Activated naive CD4-positive, alpha-beta T cell treated with anti-CD3 and anti-CD28 coated beads, Interleukin-2, amount 50 U/mL, for 72 hours (primary cell): ENCODE measurements at regions not wholly inside any gene's neighbourhood (a gene's known extent, or its start where the extent isn't known, plus 50 kb on each side); places are given as distances from the start of the nearest gene placed in this dataset.

Experiments used
- ATAC-seq, 2 donors: fragments of 150-1000 bp; cut with Tn5 transposase; 2 replicates each; pipeline ENCODE4 v1.10.0; 2021; ENCODE audit warnings: mild to moderate bottlenecking in 2 of 2, moderate library complexity in 2 of 2
- DNase-seq, 2 donors: peaks; one replicate each; pipeline ENCODE4 v3.0.0; 2021 to 2022; ENCODE audit warnings: low spot score in 2 of 2
- H3K27ac Mint-ChIP-seq, 2 donors: one replicate each; pipeline ENCODE4 v1.8.0; 2022; ENCODE audit warnings: mild to moderate bottlenecking in 2 of 2, mixed read lengths in 2 of 2
- H3K36me3 Mint-ChIP-seq, 2 donors: one replicate each; pipeline ENCODE4 v1.8.0; 2022; ENCODE audit warnings: mixed read lengths in 2 of 2
- H3K9me3 Mint-ChIP-seq, 2 donors: one replicate each; pipeline ENCODE4 v1.8.0; 2022; ENCODE audit warnings: mixed read lengths in 2 of 2

DNA sequence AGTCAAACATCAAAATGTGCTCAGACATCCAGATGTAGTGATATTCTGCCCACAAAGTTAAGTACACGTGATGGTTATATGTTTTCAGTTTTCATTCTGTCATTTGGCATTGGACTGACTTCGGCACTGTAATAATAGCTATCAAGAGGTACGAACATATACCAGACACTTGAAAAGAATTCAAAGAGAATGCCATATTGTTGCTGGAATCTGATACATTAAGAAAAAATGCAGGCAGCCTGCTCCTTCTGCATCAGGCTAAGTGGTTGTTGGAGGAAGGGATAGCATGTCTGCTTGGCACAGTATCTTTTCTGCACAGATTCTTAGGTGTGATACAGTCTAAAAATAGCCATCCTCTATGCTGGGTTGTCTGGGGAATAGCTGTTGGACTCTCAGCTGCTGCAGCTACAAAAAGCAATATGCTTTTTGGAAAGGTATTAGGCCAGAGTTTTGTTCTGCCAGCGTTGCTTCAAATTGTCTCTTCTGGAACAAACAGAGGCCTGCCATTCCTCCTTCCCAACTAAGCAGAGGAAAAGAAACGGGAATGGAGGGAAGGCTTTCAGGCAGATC lies 892.6 kb downstream of the TBC1D22A start:
- peaks cover 0 to 5% of the 10 kb centered on the region in 2 donors for H3K36me3 Mint-ChIP-seq
- ATAC-seq = no peak
- H3K27ac Mint-ChIP-seq = no peak overlapping the region

DNA sequence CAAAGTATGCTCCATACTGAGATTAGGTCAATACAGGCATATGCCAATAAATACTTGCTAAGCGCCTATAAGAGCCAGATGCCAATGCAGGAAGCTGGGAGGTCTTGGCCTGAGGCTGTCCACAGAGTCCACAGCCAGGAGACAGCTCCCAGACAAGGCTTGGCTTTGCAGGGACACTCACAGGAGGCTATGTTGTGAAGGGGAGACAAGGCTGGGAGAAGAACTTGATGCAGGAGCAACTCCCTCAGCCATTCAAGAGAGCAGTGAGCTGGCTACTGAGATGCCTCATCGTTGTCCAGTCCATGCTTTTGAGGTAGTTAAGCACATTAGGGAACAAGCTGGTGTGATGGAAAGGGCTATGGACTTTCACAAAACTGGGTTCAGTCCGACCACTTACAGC lies 891.5 kb downstream of the TBC1D22A start:
- ATAC-seq = no peak
- Mint-ChIP-seq H3K9me3 (peaks cover 5 to 13% of the 10 kb centered on the region in 2 donors), H3K36me3 (peaks cover 0 to 5% of the 10 kb centered on the region in 2 donors), H3K27ac (no peak overlapping the region)
- no peak for DNase-seq

More for the DNA sequence above, 892.6 kb downstream of the TBC1D22A start:
- DNase-seq = no peak
- peaks cover 5 to 13% of the 10 kb centered on the region in 2 donors for H3K9me3 Mint-ChIP-seq

DNA sequence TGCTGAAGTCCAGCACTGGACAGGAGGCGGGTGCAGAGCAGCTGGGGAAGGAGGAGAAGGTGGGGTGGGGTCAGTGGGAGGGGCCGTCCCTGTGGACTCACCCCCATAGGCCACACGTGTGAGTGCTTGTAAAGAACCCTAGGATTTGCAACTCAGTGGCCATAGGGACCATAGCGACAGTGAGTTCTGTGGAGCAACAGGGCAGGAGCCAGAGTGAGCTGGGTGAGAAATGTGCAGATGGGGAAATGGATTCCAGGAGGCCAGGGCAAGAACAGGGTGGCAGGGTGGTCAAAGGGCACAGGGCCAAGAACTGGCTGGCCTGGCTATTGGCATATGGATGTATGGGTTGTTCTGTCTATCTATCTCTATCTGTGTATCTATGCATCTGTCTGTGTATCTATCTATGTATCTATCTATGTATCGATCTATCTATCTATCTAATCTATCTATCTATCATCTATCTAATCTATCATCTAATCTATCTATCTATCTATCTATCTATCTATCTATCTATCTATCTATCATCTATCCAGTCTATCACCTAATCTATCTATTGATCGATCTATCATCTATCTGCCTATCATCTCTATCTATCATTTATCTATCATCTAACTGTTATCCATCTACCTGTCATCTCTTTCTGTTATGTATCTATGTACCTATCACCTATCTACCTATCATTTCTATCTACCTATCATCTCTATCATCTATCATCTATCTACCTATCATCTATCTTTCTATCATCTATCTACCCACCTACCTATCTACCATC lies 889.0 kb downstream of the TBC1D22A start:
- H3K36me3 Mint-ChIP-seq = peaks cover 0 to 5% of the 10 kb centered on the region in 2 donors
- ATAC-seq (no peak), DNase-seq (no peak)
- no peak overlapping the region for H3K27ac Mint-ChIP-seq
- H3K9me3 Mint-ChIP-seq = peaks cover 5 to 13% of the 10 kb centered on the region in 2 donors

DNA sequence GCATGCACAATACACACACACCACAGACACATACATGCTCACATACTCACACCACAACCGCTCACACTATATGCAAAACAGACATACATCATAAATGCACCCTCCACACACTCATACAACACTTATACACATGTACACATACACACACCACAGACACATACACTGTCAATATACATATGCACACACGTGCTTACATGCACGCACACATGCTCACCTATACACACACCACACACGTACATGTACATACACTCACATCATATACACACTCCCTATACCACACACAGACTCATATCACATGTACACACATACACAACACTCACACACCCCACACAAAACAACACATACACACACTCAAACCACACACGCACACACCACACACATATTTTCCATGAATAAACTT lies 885.3 kb downstream of the TBC1D22A start:
- ATAC-seq (no peak), DNase-seq (no peak)
- Mint-ChIP-seq H3K9me3 (peaks cover 0 to 8% of the 10 kb centered on the region in 2 donors), H3K36me3 (peaks cover 0 to 9% of the 10 kb centered on the region in 2 donors), H3K27ac (no peak overlapping the region)

DNA sequence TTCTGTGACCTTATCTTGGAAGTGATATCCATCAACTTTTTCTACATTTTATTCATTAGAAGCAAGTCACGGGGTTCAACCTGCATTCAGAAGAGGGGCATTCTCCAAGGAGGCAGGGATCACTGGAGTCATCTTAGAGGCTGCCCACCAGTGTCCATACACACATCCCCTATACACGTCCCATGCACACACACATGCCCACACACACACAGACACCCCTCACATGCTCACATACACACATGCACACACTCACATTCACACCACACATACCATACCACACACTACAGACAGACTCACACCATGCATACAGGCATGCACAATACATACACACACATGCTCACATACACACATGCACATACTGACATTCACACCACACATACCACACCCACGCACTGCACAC lies 884.7 kb downstream of the TBC1D22A start:
- Mint-ChIP-seq H3K27ac (no peak overlapping the region), H3K36me3 (peaks cover 0 to 5% of the 10 kb centered on the region in 2 donors), H3K9me3 (peaks cover 0 to 4% of the 10 kb centered on the region in 2 donors)
- no peak for DNase-seq
- ATAC-seq = no peak

DNA sequence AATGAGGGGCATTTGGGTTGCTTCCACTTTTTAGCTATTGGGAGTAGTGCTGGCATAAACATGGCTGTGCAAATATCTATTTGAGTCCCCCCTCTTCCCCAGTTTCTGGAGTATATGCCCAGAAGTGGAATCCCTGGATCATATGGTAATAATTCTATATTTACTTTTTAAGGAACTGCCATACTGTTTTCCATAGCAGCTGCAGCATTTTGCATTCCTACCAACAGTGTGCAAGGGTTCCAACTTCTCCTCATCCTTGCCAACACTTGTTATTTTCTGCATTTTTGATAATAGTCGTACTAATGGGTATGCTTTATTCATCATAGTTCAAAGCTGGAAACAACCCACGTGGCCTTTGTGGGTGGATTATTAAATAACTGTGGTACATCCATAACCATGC lies 883.5 kb downstream of the TBC1D22A start:
- Mint-ChIP-seq H3K9me3 (peaks cover 3 to 4% of the 10 kb centered on the region in 2 donors), H3K27ac (no peak overlapping the region), H3K36me3 (peaks cover 0 to 5% of the 10 kb centered on the region in 2 donors)
- no peak for DNase-seq
- no peak for ATAC-seq

DNA sequence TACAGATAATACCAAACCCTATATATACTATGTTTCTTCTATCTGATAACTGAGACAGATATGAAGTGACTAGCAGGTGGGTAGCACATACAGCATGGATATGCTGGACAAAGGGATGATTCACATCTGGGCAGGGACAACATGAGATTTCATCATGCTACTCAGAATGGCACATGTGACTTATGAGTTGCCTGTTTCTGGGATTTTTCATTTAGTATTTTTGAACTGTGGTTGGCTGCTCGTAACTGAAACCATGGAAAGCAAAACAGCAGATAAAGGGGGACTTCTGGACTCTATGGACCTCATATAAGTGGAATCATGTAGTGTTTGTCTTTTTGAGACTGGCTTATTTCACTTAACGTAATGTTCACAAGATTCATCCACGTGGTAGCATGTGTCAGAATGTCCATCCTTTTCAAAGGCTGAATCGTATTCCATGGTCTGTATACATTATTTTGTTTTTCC lies 883.0 kb downstream of the TBC1D22A start:
- Mint-ChIP-seq H3K36me3 (peaks cover 0 to 5% of the 10 kb centered on the region in 2 donors), H3K27ac (no peak overlapping the region), H3K9me3 (peaks cover 3 to 4% of the 10 kb centered on the region in 2 donors)
- DNase-seq = no peak
- no peak for ATAC-seq

DNA sequence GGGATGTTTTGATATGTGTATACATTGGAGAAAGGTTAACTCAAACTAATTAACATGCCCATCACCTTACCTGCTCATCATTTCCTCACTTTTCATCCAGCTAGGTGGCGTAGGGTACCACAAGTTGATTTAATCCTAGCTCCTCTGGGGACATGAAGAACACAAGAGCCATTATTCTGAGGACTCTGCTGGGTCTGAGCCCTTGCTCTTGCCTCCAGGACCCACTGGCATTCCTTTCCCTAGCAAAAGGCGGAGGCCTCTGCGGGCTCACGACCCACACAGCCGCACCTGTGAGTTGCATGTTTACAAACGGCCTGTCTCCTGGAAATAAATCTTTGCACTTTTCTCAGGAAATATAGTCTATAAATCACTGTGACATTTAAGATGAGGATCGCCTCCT lies 871.9 kb downstream of the TBC1D22A start:
- Mint-ChIP-seq H3K36me3 (peaks cover 8 to 12% of the 10 kb centered on the region in 2 donors), H3K9me3 (peaks cover 13 to 14% of the 10 kb centered on the region in 2 donors), H3K27ac (no peak overlapping the region)
- DNase-seq (no peak), ATAC-seq (no peak)

DNA sequence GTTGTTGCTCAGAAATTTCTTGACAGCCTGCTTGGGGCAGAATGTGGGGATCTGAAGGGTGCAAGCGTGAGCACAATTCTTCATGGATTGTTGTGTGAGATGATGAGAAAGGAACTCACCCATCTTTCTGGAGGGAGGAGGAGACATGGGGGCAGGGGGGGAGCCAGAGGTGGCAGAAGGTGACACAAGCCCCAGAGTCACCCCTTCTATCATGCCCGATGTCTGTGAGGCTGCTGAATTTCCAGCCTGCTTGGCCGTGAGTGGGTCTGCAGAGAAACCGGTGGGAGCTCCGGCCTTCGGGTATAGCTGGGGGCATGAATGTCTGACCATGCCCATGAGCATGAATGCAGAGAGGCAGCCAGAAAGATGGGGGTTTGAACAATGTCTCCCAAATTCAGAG lies 870.7 kb downstream of the TBC1D22A start:
- Mint-ChIP-seq H3K9me3 (peaks cover 9% of the 10 kb centered on the region in 2 donors), H3K36me3 (peaks cover 8% of the 10 kb centered on the region in 2 donors), H3K27ac (no peak overlapping the region)
- DNase-seq (no peak), ATAC-seq (no peak)

DNA sequence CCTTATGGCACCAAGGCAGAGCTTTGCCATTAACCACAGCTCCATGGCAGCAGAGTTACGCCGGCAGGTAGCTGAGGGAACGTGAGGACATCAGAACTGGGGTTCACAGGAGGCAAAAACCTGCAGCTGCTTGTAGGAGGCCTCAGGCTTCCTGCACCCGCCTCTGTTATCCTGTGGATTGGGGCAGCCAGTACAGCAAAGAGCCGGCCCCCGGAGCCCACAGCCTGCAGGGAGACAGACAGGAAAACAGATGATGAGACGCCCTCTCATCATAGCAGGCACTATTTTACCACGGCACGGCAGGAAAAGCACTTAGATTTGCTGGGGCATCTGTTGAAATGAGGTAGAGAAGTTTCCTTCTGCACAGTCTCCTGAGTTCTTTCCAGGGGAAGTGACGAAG lies 870.3 kb downstream of the TBC1D22A start:
- H3K36me3 Mint-ChIP-seq = peaks cover 5 to 8% of the 10 kb centered on the region in 2 donors
- DNase-seq (no peak), ATAC-seq (no peak)
- H3K27ac Mint-ChIP-seq = no peak overlapping the region
- peaks cover 5 to 6% of the 10 kb centered on the region in 2 donors for H3K9me3 Mint-ChIP-seq

DNA sequence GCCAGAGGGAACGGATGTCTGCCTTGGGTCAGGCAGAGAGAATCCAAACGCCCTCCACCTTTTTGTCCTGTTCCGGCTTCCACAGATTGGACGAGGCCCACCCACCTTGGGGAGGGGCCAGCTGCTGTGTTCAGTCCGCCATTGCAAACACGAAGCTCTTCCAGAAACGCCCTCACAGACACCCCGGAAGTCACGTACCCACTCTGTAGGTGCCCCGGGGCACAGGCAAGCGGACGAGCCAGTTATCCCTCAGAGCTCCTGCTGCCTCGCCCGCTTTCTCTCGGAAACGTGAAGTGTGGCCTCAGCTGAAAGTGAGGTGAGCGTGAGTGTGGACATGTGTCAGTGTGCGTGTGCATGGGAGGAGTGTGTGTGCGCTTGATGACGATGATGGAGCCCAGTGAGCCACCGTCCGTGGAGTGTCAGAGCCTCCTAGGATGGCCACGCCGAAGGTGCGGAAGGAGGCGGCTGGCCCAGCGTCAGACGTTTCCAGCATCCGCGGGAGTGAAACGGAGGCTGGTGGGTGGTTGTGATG lies 869.2 kb downstream of the TBC1D22A start:
- H3K9me3 Mint-ChIP-seq = peaks cover 0 to 2% of the 10 kb centered on the region in 2 donors
- no peak overlapping the region for H3K27ac Mint-ChIP-seq
- H3K36me3 Mint-ChIP-seq = no peaks in the 10 kb centered on the region
- DNase-seq (no peak), ATAC-seq (no peak)

DNA sequence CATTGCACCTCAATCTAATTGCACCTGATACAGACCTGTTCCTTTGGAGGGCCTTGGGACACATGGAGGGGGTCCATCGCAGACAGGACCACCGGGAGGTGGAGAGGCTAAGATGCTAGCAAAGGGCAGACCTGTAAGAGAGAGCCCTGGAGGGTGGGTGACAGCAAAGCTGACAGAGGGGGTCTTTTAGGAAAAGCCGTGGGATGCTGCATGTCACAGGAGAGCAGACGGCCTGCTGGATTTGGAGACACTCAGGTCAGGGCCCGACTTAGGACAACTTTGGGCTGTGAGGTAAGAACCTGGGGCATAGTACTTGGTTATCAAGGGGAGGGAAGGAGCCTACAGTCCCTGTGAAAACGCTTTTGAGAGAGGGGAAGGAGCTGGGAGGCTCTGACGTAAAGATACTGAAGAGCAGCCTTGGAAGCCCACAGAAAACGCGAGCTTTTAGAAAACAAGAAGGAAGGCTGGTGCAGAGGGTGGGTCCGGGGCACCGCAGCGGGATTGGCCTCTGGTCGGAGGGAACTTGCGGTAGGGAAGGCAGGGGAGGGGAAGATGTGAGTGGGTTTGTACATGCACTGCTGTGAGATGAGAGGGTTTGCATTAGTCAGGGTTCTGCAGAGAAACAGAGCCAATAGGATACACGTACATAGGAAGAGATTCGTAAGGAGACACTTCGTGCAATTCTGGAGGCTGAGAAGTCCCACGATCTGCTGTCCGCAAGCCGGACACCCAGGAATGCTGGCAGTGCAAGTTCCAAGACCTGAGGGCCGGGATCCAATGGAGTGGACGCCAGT lies 868.5 kb downstream of the TBC1D22A start:
- Mint-ChIP-seq H3K36me3 (no peaks in the 10 kb centered on the region), H3K9me3 (peaks cover 0 to 2% of the 10 kb centered on the region in 2 donors)
- ATAC-seq = no peak

DNA sequence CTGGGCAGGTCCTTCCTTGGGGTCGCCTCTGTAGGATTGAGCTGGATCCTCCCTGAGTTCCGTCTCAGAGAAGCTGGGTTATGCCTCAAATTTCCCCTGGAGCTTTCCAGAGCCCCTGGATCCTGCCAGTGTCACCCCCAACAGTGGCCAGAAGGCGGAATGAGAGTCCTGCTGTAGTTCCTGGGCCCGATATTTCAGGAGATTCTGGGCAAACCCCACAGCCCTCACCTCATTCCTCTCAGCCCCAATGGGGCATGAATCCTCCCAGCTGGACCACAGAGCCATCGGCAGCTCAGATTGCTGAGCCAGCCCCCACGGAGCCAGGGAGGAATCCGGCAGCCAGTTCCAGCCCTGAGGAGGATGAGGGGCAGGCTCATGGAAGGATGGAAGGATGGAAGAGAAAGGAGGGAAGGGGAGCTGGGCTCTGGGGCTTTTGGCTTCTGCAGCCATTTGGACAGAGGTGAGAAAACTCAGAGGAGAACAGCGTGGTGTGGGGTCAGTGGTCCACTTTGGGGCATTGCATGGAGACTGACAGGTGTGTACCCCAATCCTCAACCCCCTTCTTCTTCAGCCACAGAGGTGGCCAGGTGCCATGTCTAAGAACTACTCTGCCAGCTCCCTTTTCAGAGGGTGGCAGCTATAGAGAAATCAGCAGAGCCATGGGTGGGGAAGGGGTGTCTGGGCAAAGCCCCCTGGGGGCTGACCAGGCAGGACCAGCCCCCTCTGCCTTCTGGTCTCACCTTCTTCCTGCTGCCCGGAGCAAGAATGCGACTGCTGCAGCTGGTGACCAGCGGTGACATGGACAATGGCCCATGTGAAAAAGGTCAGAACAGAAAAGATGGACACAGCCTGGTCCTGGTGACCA lies 867.6 kb downstream of the TBC1D22A start:
- Mint-ChIP-seq H3K9me3 (no peaks in the 10 kb centered on the region), H3K27ac (no peak overlapping the region), H3K36me3 (no peaks in the 10 kb centered on the region)
- DNase-seq (no peak), ATAC-seq (no peak)

More for the DNA sequence above, 868.5 kb downstream of the TBC1D22A start:
- DNase-seq = no peak
- H3K27ac Mint-ChIP-seq = no peak overlapping the region

DNA sequence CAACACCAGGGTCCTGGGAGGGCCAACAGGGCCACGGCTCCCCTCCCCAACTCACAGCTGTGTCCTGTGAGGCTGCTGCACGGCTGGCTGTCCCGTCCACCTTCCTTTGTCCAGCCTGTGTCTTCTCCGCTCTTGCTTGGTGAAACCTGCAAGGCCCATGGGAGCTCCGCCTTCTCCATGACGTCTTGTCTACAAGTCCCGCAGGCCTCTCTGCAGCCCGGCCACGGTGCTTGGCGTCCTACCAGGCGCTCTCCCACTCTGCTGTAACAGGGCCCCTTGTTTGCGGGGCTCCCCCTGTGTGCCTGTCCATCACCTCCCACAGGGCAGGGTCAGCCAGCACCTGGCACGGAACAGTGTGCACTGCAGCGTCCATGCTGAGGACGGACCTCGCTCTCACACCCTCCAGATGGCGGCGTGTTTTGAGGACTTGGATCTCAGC lies 866.8 kb downstream of the TBC1D22A start:
- DNase-seq = no peak
- no peak overlapping the region for H3K27ac Mint-ChIP-seq
- no peaks in the 10 kb centered on the region for H3K36me3 Mint-ChIP-seq
- no peak for ATAC-seq
- no peaks in the 10 kb centered on the region for H3K9me3 Mint-ChIP-seq

DNA sequence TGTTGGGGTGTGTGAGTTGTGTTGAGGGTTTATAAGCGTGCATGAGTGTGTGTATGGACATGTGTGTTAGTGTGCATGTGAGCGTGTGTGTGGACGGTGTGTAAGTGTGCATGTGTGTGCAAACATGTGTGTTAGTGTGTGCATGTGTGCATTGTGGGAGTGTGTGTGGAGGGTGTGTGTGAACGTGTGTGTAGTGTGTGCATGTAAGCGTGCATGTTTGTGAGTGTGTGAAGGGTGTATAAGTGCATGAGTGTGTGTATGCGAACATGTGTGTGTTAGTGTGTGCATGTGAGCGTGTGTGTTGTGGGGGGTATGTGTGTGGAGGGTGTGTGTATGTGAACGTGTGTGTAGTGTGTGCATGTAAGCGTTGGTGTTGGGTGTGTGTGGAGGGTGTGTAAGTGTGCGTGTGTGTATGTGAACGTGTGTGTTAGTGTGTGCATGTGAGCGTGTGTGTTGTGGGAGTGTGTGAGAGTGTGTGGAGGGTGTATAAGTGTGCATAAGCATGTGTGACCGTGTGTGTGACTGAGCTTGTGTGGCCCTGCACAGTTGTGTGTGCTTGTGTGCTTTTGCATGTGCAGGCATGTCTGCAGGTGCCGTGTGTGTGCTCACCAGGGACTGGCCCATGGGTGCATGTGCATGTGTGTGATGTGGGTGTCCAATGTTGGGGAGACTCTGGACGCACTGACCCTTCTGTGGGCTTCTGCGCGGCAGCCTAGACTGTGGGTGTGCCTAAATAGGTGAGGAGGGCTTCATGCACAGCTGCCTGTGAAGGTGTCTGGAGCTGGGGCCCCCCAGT lies 866.2 kb downstream of the TBC1D22A start:
- no peaks in the 10 kb centered on the region for H3K9me3 Mint-ChIP-seq
- no peak overlapping the region for H3K27ac Mint-ChIP-seq
- ATAC-seq (no peak), DNase-seq (no peak)
- H3K36me3 Mint-ChIP-seq = no peaks in the 10 kb centered on the region
